Uterus (tissue), 2 donors: ENCODE measurements at regions not wholly inside any gene's neighbourhood (a gene's known extent, or its start where the extent isn't known, plus 50 kb on each side); places are given as distances from the start of the nearest gene placed in this dataset.

Experiments
- POLR2A ChIP-seq, 2 donors: fragments of 450-650 bp; IDR thresholded peaks; one replicate each; pipeline ENCODE4 v1.6.1; 2016; ENCODE audit warnings: antibody characterized with exemption in 2 of 2, mild to moderate bottlenecking in 1 of 2, moderate library complexity in 1 of 2
- TF ChIP-seq, protein P1 (sequence below), 4 experiments: fragments of 200-600 bp in 2 of 4; fragments of 450-650 bp in 2 of 4; sonication (generic) in 2 of 4; IDR thresholded peaks; one replicate each; pipeline ENCODE4 v1.5.1; 2016 to 2019; ENCODE audit warnings: antibody characterized with exemption in 4 of 4, mild to moderate bottlenecking in 2 of 4, moderate library complexity in 1 of 4

DNA sequence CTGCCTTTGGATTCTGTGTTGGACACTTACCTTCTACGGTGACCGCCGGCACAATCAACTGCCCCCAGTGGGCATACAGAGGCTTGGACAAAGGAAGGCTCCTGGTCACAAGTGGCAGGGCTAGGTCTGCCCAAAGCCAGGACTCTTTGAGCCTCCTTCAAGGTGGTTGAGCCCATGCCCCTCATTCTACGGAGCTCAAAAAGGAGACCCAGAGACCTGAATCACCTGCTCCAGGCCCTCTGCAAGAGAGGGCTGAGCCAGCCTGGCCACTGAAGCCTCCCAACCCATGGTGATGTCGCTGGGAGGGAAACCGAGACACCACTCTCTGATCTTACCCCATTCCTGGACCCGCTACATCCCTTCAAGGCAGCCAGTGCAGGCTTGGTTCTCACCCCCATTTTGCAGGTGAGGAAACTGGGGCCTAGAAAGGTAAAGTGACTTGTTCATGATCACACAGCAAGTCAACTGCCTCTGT, 87.9 kb downstream of the INHBB start:
- TF ChIP-seq, protein P1, sequence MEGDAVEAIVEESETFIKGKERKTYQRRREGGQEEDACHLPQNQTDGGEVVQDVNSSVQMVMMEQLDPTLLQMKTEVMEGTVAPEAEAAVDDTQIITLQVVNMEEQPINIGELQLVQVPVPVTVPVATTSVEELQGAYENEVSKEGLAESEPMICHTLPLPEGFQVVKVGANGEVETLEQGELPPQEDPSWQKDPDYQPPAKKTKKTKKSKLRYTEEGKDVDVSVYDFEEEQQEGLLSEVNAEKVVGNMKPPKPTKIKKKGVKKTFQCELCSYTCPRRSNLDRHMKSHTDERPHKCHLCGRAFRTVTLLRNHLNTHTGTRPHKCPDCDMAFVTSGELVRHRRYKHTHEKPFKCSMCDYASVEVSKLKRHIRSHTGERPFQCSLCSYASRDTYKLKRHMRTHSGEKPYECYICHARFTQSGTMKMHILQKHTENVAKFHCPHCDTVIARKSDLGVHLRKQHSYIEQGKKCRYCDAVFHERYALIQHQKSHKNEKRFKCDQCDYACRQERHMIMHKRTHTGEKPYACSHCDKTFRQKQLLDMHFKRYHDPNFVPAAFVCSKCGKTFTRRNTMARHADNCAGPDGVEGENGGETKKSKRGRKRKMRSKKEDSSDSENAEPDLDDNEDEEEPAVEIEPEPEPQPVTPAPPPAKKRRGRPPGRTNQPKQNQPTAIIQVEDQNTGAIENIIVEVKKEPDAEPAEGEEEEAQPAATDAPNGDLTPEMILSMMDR (IDR thresholded peaks at IDR 0.05): no peak
- no peak for TF ChIP-seq POLR2A (IDR thresholded peaks at IDR 0.05)
